Prostate gland (tissue), 2 donors: ENCODE measurements at regions not wholly inside any gene's neighbourhood (a gene's known extent, or its start where the extent isn't known, plus 50 kb on each side); places are given as distances from the start of the nearest gene placed in this dataset.

Experiments used
- DNase-seq: peaks from one replicate; pipeline ENCODE4 v3.0.0-alpha.2; 2019; ENCODE audit warnings: low spot score
- H3K27ac ChIP-seq, 2 donors: fragments of 200-600 bp; sonication (generic); 2 replicates each; pipeline ENCODE4 v1.5.1; 2017 to 2019
- H3K27me3 ChIP-seq: fragments of 200-600 bp; sonication (generic); replicated peaks from 2 replicates; pipeline ENCODE4 v1.5.1; 2019; ENCODE audit not compliant: insufficient read depth
- H3K36me3 ChIP-seq, 2 donors: fragments of 200-600 bp; sonication (generic); 1 replicate in 1 of 2; 2 replicates in 1 of 2; pipeline versions ENCODE4 v1.5.1 to v1.8.1; 2017 to 2019
- H3K4me1 ChIP-seq: fragments of 200-600 bp; sonication (generic); replicated peaks from 2 replicates; pipeline ENCODE4 v1.5.1; 2019
- H3K4me3 ChIP-seq, 2 donors: fragments of 200-600 bp; sonication (generic); 2 replicates each; pipeline ENCODE4 v1.5.1; 2017 to 2019
- H3K9me3 ChIP-seq: fragments of 200-600 bp; sonication (generic); 2 replicates; pipeline ENCODE4 v1.5.1; 2017
- CTCF ChIP-seq, 4 experiments: fragments of 200-600 bp in 2 of 4; fragments of 450-650 bp in 2 of 4; sonication (generic) in 2 of 4; IDR thresholded peaks; 1 replicate in 3 of 4; 2 replicates in 1 of 4; pipeline ENCODE4 v1.5.1; 2016 to 2019; ENCODE audit warnings: antibody characterized with exemption in 4 of 4, mild to moderate bottlenecking in 2 of 4, moderate library complexity in 2 of 4
- POLR2A ChIP-seq: fragments of 450-650 bp; IDR thresholded peaks from one replicate; pipeline ENCODE4 v1.6.1; 2016; ENCODE audit warnings: antibody characterized with exemption, mild to moderate bottlenecking
- POLR2AphosphoS5 ChIP-seq: sonication (generic); formaldehyde crosslinking; IDR thresholded peaks from one replicate; pipeline ENCODE4 v1.6.1; 2017; ENCODE audit warnings: antibody characterized with exemption
- WGBS: methylation state at CpG from one replicate; pipeline ENCODE4 v1.1.5; 2018; 5-methylcytosine and 5-hydroxymethylcytosine counted together
- intact Hi-C: fragments of 100-400 bp; cut with DNase I; formaldehyde crosslinking; loops from one replicate; pipeline ENCODE4 v1.14.2; 2022

DNA sequence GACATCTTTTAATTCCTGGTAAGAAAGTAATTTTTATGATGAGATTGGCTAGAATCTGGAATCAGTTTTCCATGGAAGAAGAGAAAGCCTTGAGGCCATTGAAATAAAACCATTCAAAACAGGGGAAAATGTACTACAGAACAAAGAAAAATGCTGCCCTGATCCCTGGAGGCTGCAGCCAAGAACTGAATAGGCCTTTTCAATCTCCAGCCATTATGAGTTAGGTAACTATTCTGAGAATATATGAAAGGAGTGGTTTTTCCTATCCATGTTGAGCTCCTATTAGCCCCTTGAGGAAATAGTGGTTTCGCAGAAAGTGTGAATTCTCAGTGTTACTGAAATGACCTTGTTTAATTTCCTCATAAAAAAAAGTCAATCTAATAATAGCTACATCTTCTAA lies 408.5 kb upstream of the GRAMD2B start:
- no peak for DNase-seq
- Histone ChIP-seq H3K4me3 (no peak overlapping the region), H3K9me3 (no peaks in the 10 kb centered on the region), H3K27me3 (no peaks in the 10 kb centered on the region), H3K4me1 (no peaks in the 10 kb centered on the region), H3K36me3 (no peaks in the 10 kb centered on the region), H3K27ac (no peak overlapping the region)
- TF ChIP-seq CTCF (IDR thresholded peaks at IDR 0.05) (no peak), POLR2AphosphoS5 (no peak), POLR2A (no peak)
- intact Hi-C loops = no loop called here
- WGBS = 96% methylated on average over 1 of the region's 1 CpG

DNA sequence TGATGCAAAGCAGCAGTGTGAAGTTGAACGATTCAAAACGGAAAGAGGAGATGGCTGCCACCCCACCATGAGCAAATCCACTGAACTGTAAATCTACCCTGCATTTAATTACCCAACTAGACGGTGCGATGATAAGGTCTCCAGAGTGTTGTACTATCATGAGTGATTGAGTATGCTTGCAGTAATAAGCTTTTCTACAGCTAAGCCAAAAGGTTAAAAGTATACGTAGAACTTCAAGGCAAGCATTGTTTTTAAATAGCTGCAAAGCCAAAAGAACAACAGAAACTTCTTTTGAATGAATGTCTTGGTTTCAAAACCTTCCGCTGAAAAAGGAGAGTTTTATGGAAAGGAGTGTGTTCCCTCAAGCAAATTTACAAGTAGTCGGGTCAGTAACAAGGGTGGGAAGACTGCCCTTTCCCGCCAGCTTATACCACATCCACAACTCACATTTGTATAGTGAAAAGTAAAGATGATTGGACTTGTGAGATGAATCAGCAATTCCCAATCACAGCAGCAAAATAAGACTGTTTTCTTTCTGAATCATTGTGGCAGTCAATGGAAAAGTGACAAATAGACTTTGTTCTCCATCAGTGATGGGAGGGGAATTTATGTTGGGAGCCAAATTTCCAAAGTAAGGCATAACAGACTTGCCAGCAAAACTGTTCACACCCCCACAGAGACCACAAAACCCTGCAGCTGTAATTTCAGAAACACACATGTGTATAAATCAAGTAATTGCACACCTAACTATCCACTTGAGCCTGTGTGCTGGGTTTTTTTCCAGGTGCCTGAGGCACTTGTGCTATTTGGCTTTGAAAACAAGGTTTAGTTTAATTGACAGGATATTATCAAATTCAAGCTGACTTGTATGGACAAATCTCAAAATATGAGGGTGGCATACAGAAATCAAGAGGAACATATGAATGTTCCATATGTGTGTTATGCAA lies 407.7 kb upstream of the GRAMD2B start:
- Histone ChIP-seq H3K27ac (no peak overlapping the region), H3K4me1 (no peaks in the 10 kb centered on the region), H3K27me3 (no peaks in the 10 kb centered on the region), H3K36me3 (no peaks in the 10 kb centered on the region), H3K4me3 (no peak overlapping the region), H3K9me3 (no peaks in the 10 kb centered on the region)
- intact Hi-C loops = no loop called here
- 32% methylated on average over 8 of the region's 8 CpGs for WGBS
- TF ChIP-seq POLR2AphosphoS5 = no peak
- no peak for TF ChIP-seq POLR2A
- no peak for TF ChIP-seq CTCF (IDR thresholded peaks at IDR 0.05)
- DNase-seq = no peak

GRCh38 chr5:126016256-126016655 lies 407.0 kb upstream of the GRAMD2B start:
- H3K4me1 ChIP-seq = no peaks in the 10 kb centered on the region
- DNase-seq = no peak
- no peak overlapping the region for H3K4me3 ChIP-seq
- no peak for TF ChIP-seq POLR2A
- no peak for TF ChIP-seq POLR2AphosphoS5
- TF ChIP-seq CTCF (IDR thresholded peaks at IDR 0.05) = no peak
- WGBS = 24% methylated on average over 1 of the region's 1 CpG
- intact Hi-C loops = no loop called here
- H3K9me3 ChIP-seq = no peaks in the 10 kb centered on the region
- H3K27me3 ChIP-seq = no peaks in the 10 kb centered on the region
- no peaks in the 10 kb centered on the region for H3K36me3 ChIP-seq
- H3K27ac ChIP-seq = no peak overlapping the region

GRCh38 chr5:126017096-126017495 lies 406.1 kb upstream of the GRAMD2B start:
- 97% methylated on average over 2 of the region's 2 CpGs for WGBS

More at GRCh38 chr5:126017096-126017495, 406.1 kb upstream of the GRAMD2B start:
- no peaks in the 10 kb centered on the region for H3K27me3 ChIP-seq
- H3K27ac ChIP-seq = no peak overlapping the region
- intact Hi-C loops = no loop called here
- no peaks in the 10 kb centered on the region for H3K36me3 ChIP-seq
- no peak for TF ChIP-seq POLR2A
- TF ChIP-seq CTCF (IDR thresholded peaks at IDR 0.05) = no peak
- TF ChIP-seq POLR2AphosphoS5 = no peak
- H3K4me1 ChIP-seq = no peaks in the 10 kb centered on the region
- H3K9me3 ChIP-seq = no peaks in the 10 kb centered on the region
- no peak overlapping the region for H3K4me3 ChIP-seq
- DNase-seq = no peak
